ENCODE measurements at regions not wholly inside any gene's neighbourhood (a gene's known extent, or its start where the extent isn't known, plus 50 kb on each side); places are given as distances from the start of the nearest gene placed in this dataset.

DNA sequence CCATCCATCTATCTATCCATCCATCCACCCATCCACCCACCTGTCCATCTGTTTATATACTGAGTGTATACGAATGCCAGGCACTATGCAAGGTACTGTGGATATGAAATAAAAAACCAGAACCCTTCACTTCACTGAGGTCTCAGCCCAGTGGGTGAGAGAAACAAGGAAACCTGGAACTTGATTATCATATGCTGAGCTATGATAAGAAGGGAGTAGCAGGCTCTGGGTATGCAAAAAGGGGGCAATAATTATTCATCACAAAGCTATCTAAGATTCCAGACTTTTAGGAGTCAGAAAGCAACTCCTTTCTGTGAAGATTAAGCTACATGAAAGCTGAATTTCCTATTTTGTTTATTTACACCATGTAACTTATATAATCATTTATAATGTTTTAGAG lies 327.7 kb upstream of the IL12A start:
- TF ChIP-seq, protein P1, sequence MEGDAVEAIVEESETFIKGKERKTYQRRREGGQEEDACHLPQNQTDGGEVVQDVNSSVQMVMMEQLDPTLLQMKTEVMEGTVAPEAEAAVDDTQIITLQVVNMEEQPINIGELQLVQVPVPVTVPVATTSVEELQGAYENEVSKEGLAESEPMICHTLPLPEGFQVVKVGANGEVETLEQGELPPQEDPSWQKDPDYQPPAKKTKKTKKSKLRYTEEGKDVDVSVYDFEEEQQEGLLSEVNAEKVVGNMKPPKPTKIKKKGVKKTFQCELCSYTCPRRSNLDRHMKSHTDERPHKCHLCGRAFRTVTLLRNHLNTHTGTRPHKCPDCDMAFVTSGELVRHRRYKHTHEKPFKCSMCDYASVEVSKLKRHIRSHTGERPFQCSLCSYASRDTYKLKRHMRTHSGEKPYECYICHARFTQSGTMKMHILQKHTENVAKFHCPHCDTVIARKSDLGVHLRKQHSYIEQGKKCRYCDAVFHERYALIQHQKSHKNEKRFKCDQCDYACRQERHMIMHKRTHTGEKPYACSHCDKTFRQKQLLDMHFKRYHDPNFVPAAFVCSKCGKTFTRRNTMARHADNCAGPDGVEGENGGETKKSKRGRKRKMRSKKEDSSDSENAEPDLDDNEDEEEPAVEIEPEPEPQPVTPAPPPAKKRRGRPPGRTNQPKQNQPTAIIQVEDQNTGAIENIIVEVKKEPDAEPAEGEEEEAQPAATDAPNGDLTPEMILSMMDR (optimal IDR thresholded peaks at IDR 0.05 in 1 of 3, IDR thresholded peaks at IDR 0.05 in 1 of 3, conservative IDR thresholded peaks at IDR 0.05 in 1 of 3; ENCODE audit: extremely low read depth in 1 of 3, insufficient read depth in 2 of 3, low read length in 3 of 3), result no peak
- no peak for TF ChIP-seq EZH2 (IDR thresholded peaks at IDR 0.05; ENCODE audit: low read length)
